Prostate gland (tissue), 2 donors: ENCODE measurements at regions not wholly inside any gene's neighbourhood (a gene's known extent, or its start where the extent isn't known, plus 50 kb on each side); places are given as distances from the start of the nearest gene placed in this dataset.

Source experiments
- DNase-seq: peaks from one replicate; pipeline ENCODE4 v3.0.0-alpha.2; 2019; ENCODE audit warnings: low spot score
- H3K27ac ChIP-seq, 2 donors: fragments of 200-600 bp; sonication (generic); 2 replicates each; pipeline ENCODE4 v1.5.1; 2017 to 2019
- H3K27me3 ChIP-seq: fragments of 200-600 bp; sonication (generic); replicated peaks from 2 replicates; pipeline ENCODE4 v1.5.1; 2019; ENCODE audit not compliant: insufficient read depth
- H3K36me3 ChIP-seq, 2 donors: fragments of 200-600 bp; sonication (generic); 1 replicate in 1 of 2; 2 replicates in 1 of 2; pipeline versions ENCODE4 v1.5.1 to v1.8.1; 2017 to 2019
- H3K4me1 ChIP-seq: fragments of 200-600 bp; sonication (generic); replicated peaks from 2 replicates; pipeline ENCODE4 v1.5.1; 2019
- H3K4me3 ChIP-seq, 2 donors: fragments of 200-600 bp; sonication (generic); 2 replicates each; pipeline ENCODE4 v1.5.1; 2017 to 2019
- H3K9me3 ChIP-seq: fragments of 200-600 bp; sonication (generic); 2 replicates; pipeline ENCODE4 v1.5.1; 2017
- CTCF ChIP-seq, 4 experiments: fragments of 200-600 bp in 2 of 4; fragments of 450-650 bp in 2 of 4; sonication (generic) in 2 of 4; IDR thresholded peaks; 1 replicate in 3 of 4; 2 replicates in 1 of 4; pipeline ENCODE4 v1.5.1; 2016 to 2019; ENCODE audit warnings: antibody characterized with exemption in 4 of 4, mild to moderate bottlenecking in 2 of 4, moderate library complexity in 2 of 4
- POLR2A ChIP-seq: fragments of 450-650 bp; IDR thresholded peaks from one replicate; pipeline ENCODE4 v1.6.1; 2016; ENCODE audit warnings: antibody characterized with exemption, mild to moderate bottlenecking
- POLR2AphosphoS5 ChIP-seq: sonication (generic); formaldehyde crosslinking; IDR thresholded peaks from one replicate; pipeline ENCODE4 v1.6.1; 2017; ENCODE audit warnings: antibody characterized with exemption
- WGBS: methylation state at CpG from one replicate; pipeline ENCODE4 v1.1.5; 2018; 5-methylcytosine and 5-hydroxymethylcytosine counted together
- intact Hi-C: fragments of 100-400 bp; cut with DNase I; formaldehyde crosslinking; loops from one replicate; pipeline ENCODE4 v1.14.2; 2022

DNA sequence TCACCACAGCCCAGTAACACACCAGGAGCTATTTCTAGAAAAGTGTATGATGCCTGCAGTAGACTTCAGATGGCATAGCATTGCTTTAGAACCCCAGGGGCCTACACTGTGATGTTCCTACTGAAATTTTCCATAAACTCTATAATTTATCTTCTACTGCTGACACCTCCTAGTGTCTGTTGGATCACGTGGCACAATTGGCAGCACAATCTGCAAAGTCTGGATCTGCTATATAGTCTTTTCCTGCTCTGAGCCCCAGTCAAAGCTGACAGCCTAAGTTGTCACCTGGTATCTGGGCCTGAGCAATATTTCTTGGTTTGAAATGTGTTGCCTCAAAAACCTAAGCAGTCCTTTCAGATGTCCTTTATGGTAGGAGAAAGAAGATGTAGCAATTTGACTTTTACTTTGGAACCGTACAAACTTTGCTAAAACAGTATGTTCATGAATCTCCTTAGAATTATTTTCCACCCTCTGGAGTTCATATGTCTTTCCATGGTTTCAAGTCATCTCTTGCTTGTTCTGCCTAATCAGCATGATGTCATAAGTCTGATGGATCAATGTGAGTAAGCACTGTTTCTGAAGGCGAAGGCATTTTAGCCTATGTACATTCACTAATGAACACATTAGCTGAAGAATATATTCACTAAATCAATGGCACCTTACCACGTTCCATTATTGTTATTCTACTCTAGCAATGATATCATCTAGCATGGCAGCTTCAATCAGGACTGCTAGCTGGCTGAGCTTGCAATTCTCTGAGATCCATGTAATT lies 536.5 kb upstream of the NBEA start:
- WGBS, result 90% methylated on average over 4 of the region's 4 CpGs
- Histone ChIP-seq H3K4me3 (no peak overlapping the region), H3K36me3 (no peaks in the 10 kb centered on the region), H3K9me3 (no peaks in the 10 kb centered on the region), H3K27me3 (no peaks in the 10 kb centered on the region), H3K4me1 (no peaks in the 10 kb centered on the region), H3K27ac (no peak overlapping the region)
- intact Hi-C loops, result no loop called here
- DNase-seq, result no peak
- TF ChIP-seq CTCF (IDR thresholded peaks at IDR 0.05), result no peak
- TF ChIP-seq POLR2A, result no peak
- no peak for TF ChIP-seq POLR2AphosphoS5

GRCh38 chr13:34408640-34409039 lies 533.4 kb upstream of the NBEA start:
- no peak overlapping the region for H3K27ac ChIP-seq
- intact Hi-C loops, result no loop called here
- H3K9me3 ChIP-seq, result no peaks in the 10 kb centered on the region
- no peak for TF ChIP-seq POLR2AphosphoS5
- H3K36me3 ChIP-seq, result no peaks in the 10 kb centered on the region
- no peaks in the 10 kb centered on the region for H3K27me3 ChIP-seq
- H3K4me3 ChIP-seq, result no peak overlapping the region
- H3K4me1 ChIP-seq, result no peaks in the 10 kb centered on the region
- WGBS, result 81% methylated on average over 2 of the region's 2 CpGs
- no peak for DNase-seq

DNA sequence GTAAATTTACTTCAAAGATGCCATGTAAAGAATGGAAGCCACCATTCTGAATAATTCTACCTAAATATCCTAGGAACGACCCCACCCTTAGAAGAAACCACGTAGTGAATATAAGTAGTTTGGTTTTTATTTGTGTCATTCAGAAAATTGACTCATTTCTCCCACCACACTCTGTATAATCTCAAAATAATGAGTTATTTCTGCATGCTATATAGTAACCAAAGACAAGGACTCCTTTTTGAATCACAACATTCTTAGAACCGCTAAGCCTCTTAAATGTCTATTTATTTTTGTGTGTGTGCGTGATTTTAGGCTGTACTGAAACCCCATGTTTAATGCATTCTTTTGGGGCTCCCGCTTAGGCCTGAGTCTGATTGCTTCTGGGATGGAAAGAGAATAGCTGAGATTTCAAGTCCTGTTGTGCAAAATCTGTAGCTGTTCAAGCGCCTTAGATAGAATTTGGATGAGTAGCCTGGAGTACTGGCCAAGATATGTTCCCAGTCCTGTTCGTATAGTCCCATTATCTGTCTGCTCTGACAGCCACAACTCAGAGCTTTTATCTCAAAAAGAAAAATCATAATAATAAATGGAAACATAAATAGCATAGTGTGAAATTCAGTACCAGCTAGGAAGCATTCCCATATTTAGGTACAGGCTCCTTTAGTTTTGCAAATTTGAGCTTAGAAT lies 532.4 kb upstream of the NBEA start:
- H3K27me3 ChIP-seq, result no peaks in the 10 kb centered on the region
- H3K9me3 ChIP-seq, result no peaks in the 10 kb centered on the region
- H3K4me1 ChIP-seq, result no peaks in the 10 kb centered on the region
- no peak overlapping the region for H3K4me3 ChIP-seq
- intact Hi-C loops, result no loop called here
- H3K36me3 ChIP-seq, result no peaks in the 10 kb centered on the region
- DNase-seq, result no peak
- TF ChIP-seq POLR2AphosphoS5 (no peak), POLR2A (no peak)
- WGBS, result 70% methylated on average over 7 of the region's 7 CpGs
- no peak overlapping the region for H3K27ac ChIP-seq

- DNase-seq, result no peak
- Histone ChIP-seq H3K27me3 (no peaks in the 10 kb centered on the region), H3K9me3 (no peaks in the 10 kb centered on the region), H3K27ac (no peak overlapping the region), H3K4me1 (no peaks in the 10 kb centered on the region), H3K4me3 (no peak overlapping the region), H3K36me3 (no peaks in the 10 kb centered on the region)
- TF ChIP-seq POLR2AphosphoS5 (no peak), CTCF (IDR thresholded peaks at IDR 0.05) (no peak), POLR2A (no peak)
- intact Hi-C loops, result no loop called here
- 70% methylated on average over 4 of the region's 4 CpGs for WGBS
Measured at GRCh38 chr13:34410678-34411077, 531.4 kb upstream of the NBEA start.

GRCh38 chr13:34411177-34411576 lies 530.9 kb upstream of the NBEA start:
- Histone ChIP-seq H3K4me3 (no peak overlapping the region), H3K9me3 (no peaks in the 10 kb centered on the region), H3K36me3 (no peaks in the 10 kb centered on the region), H3K27me3 (no peaks in the 10 kb centered on the region), H3K27ac (no peak overlapping the region), H3K4me1 (no peaks in the 10 kb centered on the region)
- 93% methylated on average over 1 of the region's 1 CpG for WGBS
- no peak for DNase-seq
- intact Hi-C loops, result no loop called here
- TF ChIP-seq POLR2AphosphoS5 (no peak), CTCF (IDR thresholded peaks at IDR 0.05) (no peak), POLR2A (no peak)

GRCh38 chr13:34411894-34412293 lies 530.2 kb upstream of the NBEA start:
- Histone ChIP-seq H3K27ac (no peak overlapping the region), H3K4me1 (no peaks in the 10 kb centered on the region), H3K27me3 (no peaks in the 10 kb centered on the region), H3K4me3 (no peak overlapping the region), H3K36me3 (no peaks in the 10 kb centered on the region), H3K9me3 (no peaks in the 10 kb centered on the region)
- WGBS, result 41% methylated on average over 4 of the region's 4 CpGs
- intact Hi-C loops, result no loop called here
- no peak for DNase-seq
- TF ChIP-seq CTCF (IDR thresholded peaks at IDR 0.05), result no peak
- TF ChIP-seq POLR2A, result no peak
- TF ChIP-seq POLR2AphosphoS5, result no peak
